ENCODE measurements at regions not wholly inside any gene's neighbourhood (a gene's known extent, or its start where the extent isn't known, plus 50 kb on each side); places are given as distances from the start of the nearest gene placed in this dataset.

DNA sequence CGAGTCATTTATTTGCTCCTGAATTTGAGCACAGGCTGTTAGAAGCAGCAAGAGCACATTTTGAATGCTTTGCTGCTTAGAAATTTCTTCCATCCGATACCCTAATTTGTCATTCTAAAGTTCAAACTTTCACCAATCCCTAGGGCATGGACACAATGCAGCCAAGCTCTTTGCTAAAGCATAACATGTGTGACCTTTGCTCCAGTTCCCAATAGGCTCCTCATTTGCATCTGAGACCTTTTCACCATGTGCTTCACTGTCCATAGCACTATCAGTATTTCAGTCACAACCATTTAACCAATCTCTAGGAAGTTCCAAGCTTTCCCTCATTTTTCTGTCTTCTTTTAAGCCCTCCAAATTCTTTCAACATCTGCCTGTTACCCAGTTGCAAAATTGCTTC, 1333.1 kb downstream of the SI start:
- TF ChIP-seq GATA3 (IDR thresholded peaks at IDR 0.05; ENCODE audit: low read depth, low read length) (no peak), GATA2 (IDR thresholded peaks at IDR 0.05; ENCODE audit: low read depth, low read length) (no peak)

Data from SH-SY5Y (cell line).